PC-9 (cell line): ENCODE measurements at regions not wholly inside any gene's neighbourhood (a gene's known extent, or its start where the extent isn't known, plus 50 kb on each side); places are given as distances from the start of the nearest gene placed in this dataset.

Experiments
- EZH2 ChIP-seq: fragments of 200-600 bp; sonication (generic); IDR thresholded peaks from 2 replicates; pipeline ENCODE4 v1.8.0; 2017; ENCODE audit warnings: antibody characterized with exemption, low read depth
- TF ChIP-seq, protein P1 (sequence below): fragments of 200-600 bp; sonication (generic); conservative IDR thresholded peaks from 2 replicates; pipeline ENCODE4 v1.6.1; 2017; ENCODE audit warnings: mixed run types, antibody characterized with exemption, mild to moderate bottlenecking, moderate library complexity

DNA sequence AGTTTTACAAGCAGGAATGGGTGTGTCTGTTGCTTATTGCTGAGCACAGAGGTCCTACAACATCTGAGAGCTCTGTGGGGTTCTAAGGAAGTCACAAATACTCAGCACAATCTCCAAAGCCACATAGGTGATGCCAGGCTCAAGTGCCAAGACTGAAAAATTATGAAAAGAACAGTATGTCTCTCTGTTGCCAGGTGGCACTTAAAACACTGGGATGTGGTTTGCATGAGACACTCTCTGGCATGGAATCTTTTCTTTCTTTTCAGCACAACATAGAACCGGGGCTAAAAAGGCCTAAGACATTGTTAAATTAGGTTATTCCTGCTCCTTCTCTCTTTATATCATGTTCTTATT, 127.3 kb upstream of the PRICKLE2 start:
- TF ChIP-seq, protein P1, sequence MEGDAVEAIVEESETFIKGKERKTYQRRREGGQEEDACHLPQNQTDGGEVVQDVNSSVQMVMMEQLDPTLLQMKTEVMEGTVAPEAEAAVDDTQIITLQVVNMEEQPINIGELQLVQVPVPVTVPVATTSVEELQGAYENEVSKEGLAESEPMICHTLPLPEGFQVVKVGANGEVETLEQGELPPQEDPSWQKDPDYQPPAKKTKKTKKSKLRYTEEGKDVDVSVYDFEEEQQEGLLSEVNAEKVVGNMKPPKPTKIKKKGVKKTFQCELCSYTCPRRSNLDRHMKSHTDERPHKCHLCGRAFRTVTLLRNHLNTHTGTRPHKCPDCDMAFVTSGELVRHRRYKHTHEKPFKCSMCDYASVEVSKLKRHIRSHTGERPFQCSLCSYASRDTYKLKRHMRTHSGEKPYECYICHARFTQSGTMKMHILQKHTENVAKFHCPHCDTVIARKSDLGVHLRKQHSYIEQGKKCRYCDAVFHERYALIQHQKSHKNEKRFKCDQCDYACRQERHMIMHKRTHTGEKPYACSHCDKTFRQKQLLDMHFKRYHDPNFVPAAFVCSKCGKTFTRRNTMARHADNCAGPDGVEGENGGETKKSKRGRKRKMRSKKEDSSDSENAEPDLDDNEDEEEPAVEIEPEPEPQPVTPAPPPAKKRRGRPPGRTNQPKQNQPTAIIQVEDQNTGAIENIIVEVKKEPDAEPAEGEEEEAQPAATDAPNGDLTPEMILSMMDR = no peak
- TF ChIP-seq EZH2 = no peak
